PC-3 (cell line): ENCODE measurements at regions not wholly inside any gene's neighbourhood (a gene's known extent, or its start where the extent isn't known, plus 50 kb on each side); places are given as distances from the start of the nearest gene placed in this dataset.

ENCODE experiments used
- EZH2phosphoT487 ChIP-seq: fragments of 300-600 bp; sonication (generic); IDR thresholded peaks from 2 replicates; pipeline ENCODE4 v1.6.1; 2018; ENCODE audit warnings: mild to moderate bottlenecking, antibody characterized with exemption, low read length, borderline replicate concordance
- TF ChIP-seq, protein P1 (sequence below): fragments of 300-600 bp; sonication (generic); conservative IDR thresholded peaks from 2 replicates; pipeline ENCODE4 v1.5.1; 2017; ENCODE audit warnings: antibody characterized with exemption, low read depth, mild to moderate bottlenecking, low read length

DNA sequence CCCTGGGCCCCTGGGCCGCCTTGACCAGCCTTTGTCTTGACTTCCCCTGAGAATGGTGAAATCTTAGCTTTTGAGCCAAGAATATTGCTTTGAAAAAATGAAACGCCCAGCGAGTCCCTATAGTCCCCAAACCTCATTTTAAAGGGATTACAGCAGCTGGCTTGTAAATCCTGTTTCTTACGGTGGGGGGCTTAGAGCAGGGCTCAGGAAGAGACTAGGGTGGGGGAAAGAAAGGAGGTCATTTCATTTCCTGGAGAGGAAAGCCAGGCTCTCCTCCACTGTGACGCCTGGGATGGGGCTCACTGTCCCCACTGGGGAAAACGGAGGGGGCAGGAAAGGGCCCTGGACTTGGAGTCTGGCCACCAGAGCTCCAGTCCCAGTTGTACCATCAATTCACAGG, 72.2 kb upstream of the ALX4 start:
- TF ChIP-seq, protein P1, sequence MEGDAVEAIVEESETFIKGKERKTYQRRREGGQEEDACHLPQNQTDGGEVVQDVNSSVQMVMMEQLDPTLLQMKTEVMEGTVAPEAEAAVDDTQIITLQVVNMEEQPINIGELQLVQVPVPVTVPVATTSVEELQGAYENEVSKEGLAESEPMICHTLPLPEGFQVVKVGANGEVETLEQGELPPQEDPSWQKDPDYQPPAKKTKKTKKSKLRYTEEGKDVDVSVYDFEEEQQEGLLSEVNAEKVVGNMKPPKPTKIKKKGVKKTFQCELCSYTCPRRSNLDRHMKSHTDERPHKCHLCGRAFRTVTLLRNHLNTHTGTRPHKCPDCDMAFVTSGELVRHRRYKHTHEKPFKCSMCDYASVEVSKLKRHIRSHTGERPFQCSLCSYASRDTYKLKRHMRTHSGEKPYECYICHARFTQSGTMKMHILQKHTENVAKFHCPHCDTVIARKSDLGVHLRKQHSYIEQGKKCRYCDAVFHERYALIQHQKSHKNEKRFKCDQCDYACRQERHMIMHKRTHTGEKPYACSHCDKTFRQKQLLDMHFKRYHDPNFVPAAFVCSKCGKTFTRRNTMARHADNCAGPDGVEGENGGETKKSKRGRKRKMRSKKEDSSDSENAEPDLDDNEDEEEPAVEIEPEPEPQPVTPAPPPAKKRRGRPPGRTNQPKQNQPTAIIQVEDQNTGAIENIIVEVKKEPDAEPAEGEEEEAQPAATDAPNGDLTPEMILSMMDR: no peak
- TF ChIP-seq EZH2phosphoT487: no peak
